ENCODE measurements at regions not wholly inside any gene's neighbourhood (a gene's known extent, or its start where the extent isn't known, plus 50 kb on each side); places are given as distances from the start of the nearest gene placed in this dataset.

DNA sequence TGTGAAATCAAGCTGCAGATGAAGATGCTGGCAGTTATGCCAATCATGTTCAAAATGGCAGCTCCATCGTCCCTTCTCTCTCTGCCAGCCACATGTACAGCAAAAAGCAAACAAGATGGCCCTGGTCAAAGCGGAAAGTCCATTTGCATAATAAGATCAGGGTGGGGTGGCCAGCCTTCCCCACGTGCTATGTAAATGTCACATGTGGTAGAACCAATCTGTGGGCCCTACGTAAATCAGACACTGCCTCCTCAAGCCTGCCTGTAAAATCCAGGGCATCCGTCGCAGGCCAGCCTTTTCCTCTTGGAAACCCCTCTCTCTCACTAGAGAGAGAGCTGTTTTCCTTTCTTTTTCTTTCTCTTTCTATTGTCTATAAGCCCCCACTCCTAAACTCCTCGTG lies 243.5 kb upstream of the KBTBD8 start:
- TF ChIP-seq CTCF (IDR thresholded peaks at IDR 0.05; ENCODE audit: borderline replicate concordance, control extremely low read depth, extremely low read depth, insufficient read depth, missing control alignments): no peak
- DNase-seq (ENCODE audit: low spot score): no peak
- in situ Hi-C loops (cut with MboI; ENCODE audit: low sequenced_read_pairs, unreplicated experiment): no loop called here

DNA sequence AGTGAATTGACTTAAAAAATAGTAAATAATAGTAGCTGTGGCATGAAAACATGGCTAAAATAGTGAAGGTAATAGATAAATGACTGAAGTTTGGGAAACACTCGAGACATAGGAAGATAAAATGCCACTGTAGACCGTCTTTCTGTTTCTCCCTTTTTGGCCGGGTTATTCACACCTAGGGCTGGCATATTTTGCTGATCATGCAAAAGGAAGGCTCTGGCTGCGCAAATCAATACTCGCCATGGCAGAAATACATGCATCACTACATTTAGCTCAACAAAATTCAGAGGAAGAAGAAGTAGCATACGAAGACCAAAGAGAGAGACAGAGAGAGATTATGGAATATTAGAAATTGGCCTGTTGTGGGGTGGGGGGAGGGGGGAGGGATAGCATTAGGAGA lies 242.2 kb upstream of the KBTBD8 start:
- in situ Hi-C loops (cut with MboI; ENCODE audit: low sequenced_read_pairs, unreplicated experiment): no loop called here
- no peak for TF ChIP-seq CTCF (IDR thresholded peaks at IDR 0.05; ENCODE audit: borderline replicate concordance, control extremely low read depth, extremely low read depth, insufficient read depth, missing control alignments)
- no peak for DNase-seq (ENCODE audit: low spot score)

DNA sequence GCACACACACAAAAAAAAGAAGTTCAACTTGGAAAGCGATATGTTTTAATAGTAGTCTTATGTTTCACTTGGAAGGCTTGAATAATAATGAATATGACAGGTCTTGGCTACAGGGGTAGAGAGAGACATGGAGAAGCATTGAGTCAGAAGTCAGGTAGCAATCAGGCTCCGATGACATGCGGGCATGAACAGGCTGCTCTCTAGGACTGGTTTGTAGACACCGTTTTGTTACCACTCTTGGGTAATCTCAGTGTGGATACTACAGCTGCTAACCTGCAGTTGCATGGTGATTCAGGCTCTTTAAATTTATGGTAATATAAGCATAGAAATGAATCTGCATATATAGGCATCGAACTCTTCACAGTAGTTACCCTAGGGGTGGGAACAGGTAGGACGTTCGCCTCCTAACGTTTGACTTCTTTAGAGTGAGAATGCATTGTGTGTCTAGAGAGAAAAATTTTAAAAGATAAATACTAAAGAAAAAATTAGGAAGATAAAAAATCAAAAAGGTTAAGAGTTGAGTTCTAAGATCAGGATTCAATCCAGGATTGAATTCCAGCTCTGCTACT lies 241.6 kb upstream of the KBTBD8 start:
- DNase-seq (ENCODE audit: low spot score): no peak
- no peak for TF ChIP-seq CTCF (IDR thresholded peaks at IDR 0.05; ENCODE audit: borderline replicate concordance, control extremely low read depth, extremely low read depth, insufficient read depth, missing control alignments)
- in situ Hi-C loops (cut with MboI; ENCODE audit: low sequenced_read_pairs, unreplicated experiment): no loop called here

DNA sequence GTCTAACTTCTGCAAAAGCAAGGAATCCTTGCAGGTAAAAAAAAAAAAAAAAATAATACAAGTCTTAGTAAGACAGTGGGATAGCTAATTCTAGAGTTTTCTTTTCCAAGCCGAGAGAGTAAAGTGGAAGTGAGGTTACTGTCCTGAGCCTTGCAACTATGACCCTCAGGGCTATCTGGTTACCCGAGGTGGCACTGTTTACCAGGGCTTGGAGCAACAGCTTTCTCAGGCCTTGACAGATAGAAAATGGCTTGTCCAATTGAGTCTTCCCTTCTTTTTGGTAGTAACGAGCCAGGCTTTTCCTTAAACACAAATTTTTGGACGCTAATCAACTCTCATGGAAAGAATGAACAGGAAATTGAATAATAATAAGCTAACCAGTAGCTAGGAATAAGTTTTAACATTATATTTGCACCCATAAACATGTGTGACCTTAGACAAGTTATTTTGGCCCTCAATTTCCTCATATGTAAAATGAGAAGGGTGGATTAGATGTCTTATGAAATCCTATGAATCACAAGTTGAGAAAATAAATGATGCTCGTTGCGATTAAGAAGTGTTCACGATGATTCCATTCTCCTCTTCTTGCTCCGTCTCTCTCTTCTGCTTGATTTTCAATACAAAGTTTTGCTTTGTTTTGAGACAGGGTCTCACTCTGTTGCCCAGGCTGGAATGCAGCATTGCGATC lies 236.9 kb upstream of the KBTBD8 start:
- in situ Hi-C loops (cut with MboI; ENCODE audit: low sequenced_read_pairs, unreplicated experiment): no loop called here
- no peak for DNase-seq (ENCODE audit: low spot score)
- TF ChIP-seq CTCF (IDR thresholded peaks at IDR 0.05; ENCODE audit: borderline replicate concordance, control extremely low read depth, extremely low read depth, insufficient read depth, missing control alignments): no peak

GRCh38 chr3:66762916-66763693 lies 235.0 kb upstream of the KBTBD8 start:
- in situ Hi-C loops (cut with MboI; ENCODE audit: low sequenced_read_pairs, unreplicated experiment): no loop called here
- DNase-seq (ENCODE audit: low spot score): no peak
- TF ChIP-seq CTCF (IDR thresholded peaks at IDR 0.05; ENCODE audit: borderline replicate concordance, control extremely low read depth, extremely low read depth, insufficient read depth, missing control alignments): no peak

DNA sequence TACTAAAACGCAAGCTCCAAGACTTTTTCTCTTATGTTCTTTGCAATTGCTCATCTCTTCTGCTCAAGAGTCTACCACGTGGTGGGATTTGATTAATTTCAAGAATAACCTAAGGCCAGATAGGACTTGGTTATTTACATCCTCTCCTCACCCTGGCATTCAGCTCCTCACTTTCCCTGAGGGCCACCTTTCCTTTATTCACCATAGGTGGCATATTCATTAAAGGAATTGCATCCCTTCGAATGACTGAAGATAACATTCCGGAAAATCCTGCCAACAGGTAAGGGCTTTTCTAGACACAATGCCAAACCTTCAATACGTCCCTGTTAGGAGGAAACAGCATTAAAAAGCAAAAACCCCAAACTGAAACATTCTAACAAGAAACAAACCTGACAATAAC lies 220.0 kb upstream of the KBTBD8 start:
- in situ Hi-C loops (cut with MboI; ENCODE audit: low sequenced_read_pairs, unreplicated experiment): no loop called here
- no peak for TF ChIP-seq CTCF (IDR thresholded peaks at IDR 0.05; ENCODE audit: borderline replicate concordance, control extremely low read depth, extremely low read depth, insufficient read depth, missing control alignments)
- DNase-seq (ENCODE audit: low spot score): no peak

Data from GM13976 (cell line).